Natural killer cell treated with Interleukin-12 subunit alpha and Interleukin-12 subunit beta and Interleukin-15 and Interleukin-18, amount 100 ng/mL, for 72 hours (primary cell): ENCODE measurements at regions not wholly inside any gene's neighbourhood (a gene's known extent, or its start where the extent isn't known, plus 50 kb on each side); places are given as distances from the start of the nearest gene placed in this dataset.
A peak's percentile ranks its signal among the peaks of the same experiment; 100 is the strongest.

Experiments used
- ATAC-seq, 2 donors: fragments of 150-1000 bp; cut with Tn5 transposase in 1 of 2; sonication (Bioruptor Pico), chemical (Tn5 transposase) in 1 of 2; 2 replicates each; pipeline ENCODE4 v1.10.0; 2021
- DNase-seq: peaks from one replicate; pipeline ENCODE4 v3.0.0; 2022; ENCODE audit warnings: low spot score
- H3K27ac Mint-ChIP-seq, 2 donors: 1 replicate in 1 of 2; 2 replicates in 1 of 2; pipeline ENCODE4 v1.8.0; 2022; ENCODE audit warnings: mixed read lengths in 2 of 2, mild to moderate bottlenecking in 1 of 2, moderate library complexity in 1 of 2
- H3K27me3 Mint-ChIP-seq, 2 donors: 1 replicate in 1 of 2; 2 replicates in 1 of 2; pipeline ENCODE4 v1.8.0; 2022; ENCODE audit warnings: mixed read lengths in 2 of 2
- H3K36me3 Mint-ChIP-seq: one replicate; pipeline ENCODE4 v1.8.0; 2022; ENCODE audit warnings: mixed read lengths
- H3K4me1 Mint-ChIP-seq, 2 donors: 1 replicate in 1 of 2; 2 replicates in 1 of 2; pipeline ENCODE4 v1.8.0; 2022; ENCODE audit warnings: low read depth in 2 of 2, mixed read lengths in 2 of 2, mild to moderate bottlenecking in 1 of 2
- H3K4me3 Mint-ChIP-seq: one replicate; pipeline ENCODE4 v1.8.0; 2022; ENCODE audit warnings: mixed read lengths
- H3K9me3 Mint-ChIP-seq: 2 replicates; pipeline ENCODE4 v1.8.0; 2022; ENCODE audit warnings: mixed read lengths

DNA sequence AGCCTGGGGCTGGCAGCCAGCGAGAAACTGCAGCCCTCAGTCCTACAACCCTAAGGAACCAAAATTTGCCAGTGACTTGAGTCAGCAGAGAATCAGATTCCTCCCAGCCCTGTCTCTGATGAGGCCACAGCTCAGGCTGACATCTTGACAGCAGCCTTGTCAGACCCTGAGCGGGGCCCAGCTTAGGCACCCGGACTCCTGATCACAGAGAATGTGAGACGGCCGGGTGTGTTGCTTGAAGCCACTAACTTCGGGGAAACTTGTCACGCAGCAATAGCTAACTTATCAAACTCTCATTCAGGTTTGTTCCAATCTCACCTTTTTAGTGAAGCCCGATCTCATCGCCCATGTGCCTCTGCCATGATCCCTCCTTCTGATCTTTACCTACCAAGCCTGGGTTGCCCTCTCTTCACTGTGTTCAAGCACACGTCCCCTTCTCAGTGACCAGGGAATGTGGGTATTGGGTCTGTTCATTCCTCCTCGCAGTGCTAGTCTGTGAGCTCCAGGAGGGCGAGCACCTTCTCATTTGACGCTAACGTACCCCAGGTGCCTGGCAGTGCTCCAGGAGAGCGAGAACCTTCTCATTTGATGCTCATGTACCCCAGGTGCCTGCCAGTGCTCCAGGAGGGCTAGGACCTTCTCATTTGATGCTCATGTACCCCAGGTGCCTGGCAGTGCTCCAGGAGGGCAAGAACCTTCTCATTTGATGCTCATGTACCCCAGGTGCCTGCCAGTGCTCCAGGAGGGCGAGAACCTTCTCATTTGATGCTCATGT, 280.7 kb downstream of the BRD1 start:
- peak; percentile 31 for DNase-seq
- no peak for ATAC-seq
- peaks cover 0 to 10% of the 10 kb centered on the region in 2 donors for H3K4me1 Mint-ChIP-seq

DNA sequence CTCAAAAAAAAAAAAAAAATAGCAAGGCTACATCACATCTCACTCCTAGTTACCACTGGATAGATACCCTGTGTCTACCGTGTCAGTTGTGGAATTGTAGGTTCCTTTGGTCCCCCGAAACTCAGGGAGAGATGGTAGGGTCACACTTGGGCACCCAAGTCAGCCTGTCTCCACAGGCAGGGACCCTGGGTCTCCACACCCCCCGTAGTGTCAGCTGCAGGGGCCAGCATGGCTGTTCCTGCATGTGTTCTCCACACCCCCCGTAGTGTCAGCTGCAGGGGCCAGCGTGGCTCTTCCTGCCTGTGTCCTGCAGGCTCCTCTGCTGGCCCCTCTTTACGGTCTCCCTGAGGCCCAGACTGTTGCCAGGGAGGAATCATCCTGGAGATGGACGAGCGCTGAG, 282.1 kb downstream of the BRD1 start:
- peak; percentile 57 for DNase-seq

More for the DNA sequence above, 280.7 kb downstream of the BRD1 start:
- Mint-ChIP-seq H3K4me3 (no peak overlapping the region), H3K27me3 (no peaks in the 10 kb centered on the region), H3K9me3 (no peaks in the 10 kb centered on the region), H3K36me3 (no peaks in the 10 kb centered on the region), H3K27ac (no peak overlapping the region)

DNA sequence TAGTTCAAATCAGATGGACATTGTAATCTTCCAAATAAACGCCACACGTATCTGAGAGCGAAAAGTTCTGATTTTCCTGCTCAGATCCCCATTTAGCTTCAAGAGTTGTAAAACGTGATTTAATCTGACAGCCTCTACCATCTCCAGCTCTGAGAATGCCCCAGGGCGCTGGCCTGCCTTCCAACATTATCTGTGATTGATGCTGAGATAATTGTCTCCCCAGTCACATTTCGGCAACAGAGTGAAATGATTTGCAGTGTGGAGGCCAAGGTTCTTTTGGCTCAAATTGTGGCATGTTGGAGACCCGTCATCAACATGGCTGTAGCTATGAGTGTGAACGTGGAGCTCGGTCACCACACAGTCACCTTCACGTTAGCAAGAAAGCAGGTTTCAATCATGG, 283.4 kb downstream of the BRD1 start:
- H3K36me3 Mint-ChIP-seq, result no peaks in the 10 kb centered on the region
- ATAC-seq, result no peak
- H3K27me3 Mint-ChIP-seq, result no peaks in the 10 kb centered on the region
- no peak overlapping the region for H3K27ac Mint-ChIP-seq
- DNase-seq, result peak; percentile 13
- no peak overlapping the region for H3K4me3 Mint-ChIP-seq
- H3K9me3 Mint-ChIP-seq, result no peaks in the 10 kb centered on the region
- H3K4me1 Mint-ChIP-seq, result peaks cover 0 to 3% of the 10 kb centered on the region in 2 donors

More for the DNA sequence above, 282.1 kb downstream of the BRD1 start:
- Mint-ChIP-seq H3K4me1 (peaks cover 0 to 8% of the 10 kb centered on the region in 2 donors), H3K36me3 (no peaks in the 10 kb centered on the region), H3K27ac (no peak overlapping the region), H3K9me3 (no peaks in the 10 kb centered on the region), H3K27me3 (no peaks in the 10 kb centered on the region), H3K4me3 (no peak overlapping the region)
- no peak for ATAC-seq

DNA sequence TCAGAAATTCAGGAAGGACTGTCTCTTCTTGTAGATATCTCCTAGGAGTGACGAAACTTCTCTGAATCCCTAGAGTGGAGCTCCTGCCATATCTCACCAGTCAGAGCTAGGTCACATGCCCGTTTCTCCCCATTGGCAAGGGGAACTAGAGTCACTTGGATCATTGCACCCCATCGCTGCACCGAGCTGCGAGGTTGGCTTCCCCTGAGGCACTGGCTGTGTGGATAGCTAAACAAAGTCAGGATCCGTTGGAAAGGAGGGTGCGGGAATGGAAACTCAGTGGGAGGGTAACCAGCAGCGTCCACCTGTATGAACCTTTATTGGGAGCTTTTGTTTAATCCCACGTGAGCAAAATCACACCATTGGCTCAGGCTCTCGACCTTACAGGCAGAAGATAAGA, 283.8 kb downstream of the BRD1 start:
- Mint-ChIP-seq H3K36me3 (no peaks in the 10 kb centered on the region), H3K4me1 (peaks cover 0 to 6% of the 10 kb centered on the region in 2 donors), H3K27me3 (no peaks in the 10 kb centered on the region), H3K4me3 (no peak overlapping the region), H3K9me3 (no peaks in the 10 kb centered on the region), H3K27ac (no peak overlapping the region)
- DNase-seq (no peak), ATAC-seq (no peak)

DNA sequence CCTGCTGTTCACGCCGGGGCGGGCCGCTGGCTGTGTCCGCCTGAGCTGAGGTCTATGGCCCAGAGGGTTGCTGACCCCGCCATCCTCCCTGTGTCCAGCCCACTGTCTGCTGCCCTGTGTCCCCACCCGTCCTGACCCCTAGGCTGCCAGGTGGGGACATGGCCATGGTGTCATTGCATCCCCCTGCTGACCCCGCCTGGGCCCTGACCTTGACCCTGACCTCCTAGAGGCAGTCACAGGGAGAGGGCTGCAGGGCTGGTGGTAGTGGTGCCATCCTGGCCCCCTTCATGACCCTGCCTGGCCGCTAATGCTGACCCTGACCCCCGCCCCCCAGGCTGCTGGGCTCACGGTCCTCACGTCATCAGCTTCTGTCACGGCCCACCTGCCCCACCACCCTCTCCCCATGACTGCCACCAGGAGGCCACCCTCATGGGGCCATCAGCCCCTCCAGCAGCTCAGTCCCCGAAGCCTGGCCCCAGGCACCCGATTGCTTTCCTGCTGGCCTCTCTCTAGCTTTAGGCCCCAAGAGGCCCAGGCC, 285.9 kb downstream of the BRD1 start:
- peaks cover 0 to 6% of the 10 kb centered on the region in 2 donors for H3K4me1 Mint-ChIP-seq
- no peaks in the 10 kb centered on the region for H3K36me3 Mint-ChIP-seq
- H3K27ac Mint-ChIP-seq, result no peak overlapping the region
- H3K4me3 Mint-ChIP-seq, result no peak overlapping the region
- no peaks in the 10 kb centered on the region for H3K9me3 Mint-ChIP-seq
- no peaks in the 10 kb centered on the region for H3K27me3 Mint-ChIP-seq
- ATAC-seq (peak in 1 of 2 donors; percentile 43), DNase-seq (peak; percentile 47)

DNA sequence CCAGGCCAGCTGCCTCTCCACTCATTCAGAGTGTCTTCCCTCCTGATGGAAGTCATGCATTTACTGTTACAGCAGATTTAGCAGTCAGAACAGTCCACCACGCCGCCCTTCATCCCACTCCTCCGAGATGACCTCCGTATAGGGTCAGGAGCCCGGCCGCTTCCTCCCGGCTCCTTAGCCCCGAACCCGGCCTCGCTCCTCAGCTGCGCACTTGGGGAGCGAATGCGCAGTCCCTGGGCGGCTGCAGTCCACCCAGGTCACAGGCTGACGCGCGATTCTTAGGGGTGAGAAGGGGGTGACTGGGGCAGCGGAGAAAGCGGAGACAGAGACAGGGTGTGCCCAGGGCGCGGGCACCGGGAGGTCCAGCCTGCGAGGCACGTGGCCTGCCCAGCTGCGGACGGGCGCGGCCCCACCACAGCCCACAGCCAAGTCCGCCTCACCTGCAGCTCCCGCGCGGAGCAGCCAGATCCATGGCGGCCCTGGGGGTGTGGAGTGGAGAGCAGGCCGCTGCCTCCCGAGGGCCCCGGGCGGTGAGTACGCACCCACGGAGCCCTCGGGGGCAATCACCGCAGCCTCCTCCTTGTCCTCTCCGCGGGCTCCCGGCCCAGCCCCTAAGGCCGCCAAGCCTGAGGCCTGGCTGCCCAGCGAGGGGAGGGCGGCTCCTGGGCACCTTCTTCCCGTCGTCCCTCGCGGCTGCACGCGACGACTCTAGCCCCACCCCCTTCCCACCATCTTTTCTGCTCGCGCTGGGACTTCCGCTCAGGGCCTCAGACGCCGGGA, 286.6 kb downstream of the BRD1 start:
- no peaks in the 10 kb centered on the region for H3K27me3 Mint-ChIP-seq
- H3K4me1 Mint-ChIP-seq, result peaks cover 0 to 6% of the 10 kb centered on the region in 2 donors
- H3K9me3 Mint-ChIP-seq, result no peaks in the 10 kb centered on the region
- no peak overlapping the region for H3K27ac Mint-ChIP-seq
- H3K36me3 Mint-ChIP-seq, result no peaks in the 10 kb centered on the region
- ATAC-seq, result peak in 1 of 2 donors; percentile 28
- no peak overlapping the region for H3K4me3 Mint-ChIP-seq
- peak; percentile 56 for DNase-seq

DNA sequence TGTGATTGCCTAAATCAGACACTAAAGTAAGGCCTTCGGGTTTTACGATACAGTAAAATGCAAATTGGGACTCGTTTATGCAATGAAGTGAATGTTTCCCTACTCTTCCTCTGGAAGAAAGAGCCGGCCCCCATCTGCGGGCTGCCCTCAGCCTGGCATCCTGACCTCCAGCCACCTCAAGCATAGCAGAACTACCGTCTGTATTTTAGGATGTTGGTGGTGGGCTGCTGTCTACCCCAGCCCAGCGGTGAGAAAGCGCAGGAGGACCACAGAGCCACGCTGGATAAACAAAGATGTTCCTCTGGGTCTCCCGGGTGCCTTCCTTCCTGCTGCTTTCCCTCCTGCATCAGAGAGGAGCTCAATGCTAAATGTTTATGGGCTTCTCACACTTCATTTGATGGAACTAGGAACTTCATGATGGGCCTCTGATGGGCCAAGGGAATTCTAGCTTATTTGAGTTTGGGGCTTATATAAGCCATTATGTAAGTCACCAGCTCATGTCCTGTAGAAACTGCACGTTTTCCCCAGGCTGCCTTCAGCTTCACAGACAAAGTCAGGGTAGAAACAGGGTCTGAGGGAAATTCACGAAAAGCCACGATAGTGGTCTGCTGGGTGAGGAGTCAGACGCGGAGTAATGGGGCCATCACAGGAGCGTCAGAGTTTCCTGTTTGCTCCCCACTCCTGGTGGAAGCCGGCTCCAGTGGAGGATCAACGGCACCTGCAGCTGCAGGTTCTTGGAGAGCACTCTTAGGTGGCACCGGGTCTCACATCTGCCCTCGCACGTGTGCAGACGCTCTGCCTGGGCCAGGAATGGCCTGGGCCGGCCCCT, 287.4 kb downstream of the BRD1 start:
- Mint-ChIP-seq H3K36me3 (no peaks in the 10 kb centered on the region), H3K4me1 (peaks cover 0 to 6% of the 10 kb centered on the region in 2 donors), H3K27me3 (no peaks in the 10 kb centered on the region), H3K4me3 (no peak overlapping the region), H3K27ac (no peak overlapping the region), H3K9me3 (no peaks in the 10 kb centered on the region)
- ATAC-seq, result no peak
- peak; percentile 34 for DNase-seq

DNA sequence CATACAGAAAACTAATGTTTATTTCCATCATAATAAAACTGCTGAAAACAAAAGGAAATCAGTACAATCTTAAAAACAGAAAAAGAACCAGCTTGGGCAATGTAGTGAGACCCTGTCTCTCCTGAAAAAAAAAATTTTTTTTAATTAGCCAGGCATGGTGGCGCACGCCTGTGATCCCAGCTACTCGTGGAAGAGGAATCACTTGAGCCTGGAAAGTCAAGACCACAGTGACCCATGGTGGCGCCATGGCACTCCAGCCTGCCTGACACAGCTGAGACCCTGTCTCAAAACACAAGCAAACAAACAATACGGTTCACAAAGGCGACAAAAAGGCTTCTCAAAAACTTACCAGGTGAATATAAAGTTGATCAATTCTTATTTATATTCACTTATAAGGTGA, 289.7 kb downstream of the BRD1 start:
- Mint-ChIP-seq H3K27me3 (no peaks in the 10 kb centered on the region), H3K36me3 (no peaks in the 10 kb centered on the region), H3K4me1 (peaks cover 0 to 6% of the 10 kb centered on the region in 2 donors), H3K4me3 (no peak overlapping the region), H3K9me3 (no peaks in the 10 kb centered on the region), H3K27ac (no peak overlapping the region)
- ATAC-seq (no peak), DNase-seq (no peak)

DNA sequence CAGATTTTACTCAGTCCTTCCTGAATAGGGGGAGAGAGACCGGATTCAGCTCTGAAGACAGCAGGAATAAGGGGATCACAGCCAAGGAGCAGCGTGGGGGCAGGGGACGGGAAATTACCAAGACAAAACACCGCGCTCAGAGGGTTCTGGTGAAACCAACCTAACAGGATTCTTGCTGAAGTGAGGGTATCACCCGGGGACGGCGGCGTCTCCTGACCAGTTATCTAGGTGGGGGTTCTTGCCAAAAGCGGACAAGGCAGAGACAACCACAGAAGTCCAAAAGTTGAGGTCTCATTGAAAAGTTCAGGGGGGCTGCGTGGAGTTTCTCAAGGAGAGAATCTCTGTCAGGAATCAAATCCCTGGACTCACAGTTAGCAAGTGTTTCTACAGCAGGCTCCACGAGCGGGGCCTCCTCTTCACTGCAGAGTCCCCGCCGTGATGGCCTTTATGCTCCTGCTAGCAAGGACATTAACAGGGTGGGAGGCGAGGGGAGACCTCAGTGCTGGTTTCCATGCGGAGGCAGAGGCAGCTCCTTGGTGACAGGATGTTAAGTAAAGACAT, 291.0 kb downstream of the BRD1 start:
- DNase-seq (peak; percentile 44), ATAC-seq (no peak)
- H3K27ac Mint-ChIP-seq, result no peak overlapping the region
- H3K36me3 Mint-ChIP-seq, result no peaks in the 10 kb centered on the region
- no peaks in the 10 kb centered on the region for H3K27me3 Mint-ChIP-seq
- peaks cover 0 to 3% of the 10 kb centered on the region in 2 donors for H3K4me1 Mint-ChIP-seq
- H3K9me3 Mint-ChIP-seq, result no peaks in the 10 kb centered on the region
- no peak overlapping the region for H3K4me3 Mint-ChIP-seq

DNA sequence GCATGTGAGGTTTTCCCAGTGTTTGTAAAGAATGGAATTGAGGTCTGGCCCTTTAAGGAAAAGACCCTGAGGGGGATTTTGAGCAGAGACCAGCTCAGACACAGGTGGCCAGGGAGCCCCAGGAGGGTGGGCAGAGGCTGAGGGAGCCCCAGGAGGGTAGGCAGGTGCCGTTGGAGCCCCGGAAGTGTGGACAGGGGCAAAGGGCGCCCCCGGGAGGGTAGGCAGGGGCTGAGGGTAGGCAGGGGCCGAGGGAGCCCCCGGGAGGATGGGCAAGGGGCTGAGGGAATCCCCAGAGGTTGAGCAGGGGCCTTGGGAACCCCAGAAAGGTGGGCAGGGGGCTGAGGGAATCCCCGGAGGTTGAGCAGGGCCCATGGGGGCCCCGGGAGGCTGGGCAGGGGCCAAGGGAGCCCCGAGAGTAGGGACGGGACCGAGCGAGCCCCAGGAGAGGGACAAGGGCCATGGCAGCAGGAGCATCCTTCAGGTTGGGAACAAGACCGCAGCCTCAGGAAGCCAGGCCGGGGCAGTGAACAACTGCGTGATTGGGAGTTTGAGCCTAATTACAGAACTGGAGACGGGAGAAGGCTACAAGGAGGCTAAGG, 292.0 kb downstream of the BRD1 start:
- no peak for ATAC-seq
- no peak overlapping the region for H3K4me3 Mint-ChIP-seq
- H3K36me3 Mint-ChIP-seq, result no peaks in the 10 kb centered on the region
- no peaks in the 10 kb centered on the region for H3K9me3 Mint-ChIP-seq
- H3K4me1 Mint-ChIP-seq, result peaks cover 0 to 3% of the 10 kb centered on the region in 2 donors
- DNase-seq, result no peak
- H3K27ac Mint-ChIP-seq, result no peak overlapping the region
- no peaks in the 10 kb centered on the region for H3K27me3 Mint-ChIP-seq

DNA sequence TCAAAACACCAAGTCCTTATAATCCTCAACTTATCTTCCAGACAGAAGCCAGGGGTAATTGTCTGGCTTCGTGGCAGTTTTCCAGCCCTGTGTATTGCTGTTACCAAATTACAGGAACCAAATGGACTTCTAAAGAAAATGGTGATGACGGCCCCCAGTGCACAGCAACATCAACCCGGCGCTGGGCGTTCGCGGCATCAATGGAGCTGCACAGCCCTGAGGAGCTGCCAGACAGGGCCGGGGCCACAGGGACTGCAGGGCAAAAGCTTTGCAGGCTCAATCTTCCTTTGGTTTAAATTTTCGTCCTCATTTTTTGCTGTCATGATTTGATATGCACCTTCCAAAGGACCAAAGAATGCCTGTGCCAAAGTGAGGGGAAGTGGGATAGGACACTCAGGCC, 292.5 kb downstream of the BRD1 start:
- Mint-ChIP-seq H3K27me3 (no peaks in the 10 kb centered on the region), H3K4me1 (peaks cover 0 to 3% of the 10 kb centered on the region in 2 donors), H3K9me3 (no peaks in the 10 kb centered on the region), H3K4me3 (no peak overlapping the region), H3K36me3 (no peaks in the 10 kb centered on the region), H3K27ac (no peak overlapping the region)
- no peak for DNase-seq
- ATAC-seq, result no peak

DNA sequence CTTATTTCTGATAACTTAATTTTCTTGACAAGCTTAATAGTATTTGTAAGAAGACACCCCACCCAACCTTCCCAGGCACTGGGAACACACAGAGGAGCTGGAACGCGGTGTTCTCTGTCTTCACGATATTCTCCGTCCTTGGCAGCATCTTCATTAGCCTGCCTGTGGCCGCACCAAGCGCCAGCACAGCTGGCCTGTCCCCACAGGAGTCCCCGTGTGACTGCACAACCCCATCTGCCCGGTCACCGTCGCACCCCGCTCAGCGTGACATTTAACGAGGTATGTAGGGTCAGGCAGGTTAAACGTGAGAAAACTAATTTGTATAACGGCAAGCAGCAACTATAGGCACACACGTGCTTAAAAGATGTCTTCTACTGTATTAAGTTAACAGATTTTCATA, 293.3 kb downstream of the BRD1 start:
- H3K36me3 Mint-ChIP-seq, result no peaks in the 10 kb centered on the region
- no peak for DNase-seq
- H3K4me1 Mint-ChIP-seq, result peaks cover 0 to 3% of the 10 kb centered on the region in 2 donors
- no peak overlapping the region for H3K27ac Mint-ChIP-seq
- no peaks in the 10 kb centered on the region for H3K27me3 Mint-ChIP-seq
- no peak for ATAC-seq
- no peaks in the 10 kb centered on the region for H3K9me3 Mint-ChIP-seq
- H3K4me3 Mint-ChIP-seq, result no peak overlapping the region

DNA sequence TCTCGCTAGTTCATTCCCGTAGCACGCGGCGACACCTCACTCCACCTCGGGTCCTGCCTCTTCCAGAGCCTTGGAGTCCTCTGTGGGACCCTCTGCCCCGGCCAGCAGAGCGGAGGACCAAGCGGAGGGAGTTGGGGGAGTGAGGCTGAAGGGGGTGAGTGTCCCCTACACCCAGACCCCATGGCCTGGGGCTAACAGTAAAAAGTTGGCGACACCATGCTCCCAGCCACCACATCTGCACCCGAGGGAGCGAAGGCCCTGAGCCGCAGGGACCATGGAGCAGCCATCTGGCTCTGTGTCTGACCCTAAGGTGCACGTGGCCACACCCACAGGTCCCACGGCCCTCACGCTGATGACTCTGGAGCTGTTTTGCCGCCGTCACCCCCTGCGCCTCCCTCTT, 293.8 kb downstream of the BRD1 start:
- H3K4me1 Mint-ChIP-seq, result no peaks in the 10 kb centered on the region
- H3K4me3 Mint-ChIP-seq, result no peak overlapping the region
- DNase-seq (no peak), ATAC-seq (no peak)
- H3K27me3 Mint-ChIP-seq, result no peaks in the 10 kb centered on the region
- no peaks in the 10 kb centered on the region for H3K36me3 Mint-ChIP-seq
- H3K27ac Mint-ChIP-seq, result no peak overlapping the region
- H3K9me3 Mint-ChIP-seq, result no peaks in the 10 kb centered on the region
